GM12891 (cell line): ENCODE measurements at regions not wholly inside any gene's neighbourhood (a gene's known extent, or its start where the extent isn't known, plus 50 kb on each side); places are given as distances from the start of the nearest gene placed in this dataset.

Experiments
- DNase-seq: peaks from one replicate; pipeline ENCODE4 v3.0.0; 2011; ENCODE audit warnings: low spot score; ENCODE audit not compliant: insufficient read length
- FAIRE-seq: peaks from 2 replicates; lab custom pipeline; 2011; peaks lifted over from hg19 to GRCh38; lab: Jason Lieb, UNC
- PAX5 ChIP-seq: IDR thresholded peaks from 2 replicates; pipeline ENCODE4 v1.6.1; 2011; ENCODE audit warnings: low read length, moderate library complexity, mild to moderate bottlenecking; ENCODE audit not compliant: insufficient read depth, severe bottlenecking
- POLR2A ChIP-seq: IDR thresholded peaks from 2 replicates; pipeline ENCODE4 v1.6.1; 2011; ENCODE audit warnings: low read depth, low read length, control low read depth
- POLR2AphosphoS5 ChIP-seq: IDR thresholded peaks from 2 replicates; pipeline ENCODE4 v1.6.1; 2011; ENCODE audit warnings: low read depth, low read length, control low read depth
- POU2F2 ChIP-seq: IDR thresholded peaks from 2 replicates; pipeline ENCODE4 v1.6.1; 2011; ENCODE audit warnings: low read depth, mild to moderate bottlenecking, control low read depth, low read length, moderate library complexity
- SPI1 ChIP-seq: IDR thresholded peaks from 2 replicates; pipeline ENCODE4 v1.6.1; 2011; ENCODE audit warnings: low read depth, low read length, control low read depth
- TAF1 ChIP-seq: IDR thresholded peaks from 2 replicates; pipeline ENCODE4 v1.6.1; 2011; ENCODE audit warnings: low read depth, low read length, control low read depth

DNA sequence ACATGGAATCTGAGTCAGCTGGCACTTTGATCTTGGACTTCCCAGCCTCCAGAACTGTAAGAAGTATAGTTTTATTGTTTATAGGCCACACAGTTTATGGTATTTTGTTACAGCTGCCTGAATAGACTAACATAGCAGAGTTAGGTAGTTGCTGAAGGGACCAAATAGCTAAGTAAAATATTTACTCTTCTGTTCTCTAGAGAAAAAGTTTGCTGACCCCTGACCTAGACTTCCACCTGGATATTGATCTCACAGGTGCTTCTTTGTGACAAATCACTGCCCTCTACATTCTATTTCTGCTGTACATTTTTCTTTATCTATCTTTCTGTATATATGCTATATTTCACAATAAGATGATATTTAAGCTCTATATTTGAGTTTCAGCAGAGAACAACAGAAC, 212.5 kb downstream of the CSNK2A3 start:
- DNase-seq (no peak), FAIRE-seq (no peak)
- TF ChIP-seq TAF1: no peak
- TF ChIP-seq PAX5: no peak
- no peak for TF ChIP-seq POLR2AphosphoS5
- TF ChIP-seq SPI1: no peak
- TF ChIP-seq POLR2A: no peak
- TF ChIP-seq POU2F2: no peak

DNA sequence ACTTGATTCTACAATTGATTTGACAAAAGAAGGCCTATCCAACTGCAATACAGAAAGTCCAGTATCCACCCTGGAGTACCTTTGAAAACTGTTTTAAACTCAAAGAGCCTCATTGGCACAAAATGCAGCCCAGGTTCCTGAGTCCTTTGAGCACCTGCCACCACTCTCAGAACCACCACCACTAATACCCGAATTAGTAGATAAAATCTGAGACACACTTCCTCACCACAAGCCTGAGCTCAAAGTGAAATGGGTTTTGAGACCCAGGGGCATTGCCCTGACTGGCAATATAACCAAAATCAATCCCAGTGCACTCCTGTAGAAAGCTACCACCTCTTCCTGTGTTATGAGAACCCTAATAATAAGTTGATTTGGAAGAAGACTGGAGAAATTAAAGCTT, 215.7 kb downstream of the CSNK2A3 start:
- DNase-seq: no peak
- no peak for FAIRE-seq
- TF ChIP-seq TAF1 (no peak), POLR2A (no peak), POU2F2 (no peak), SPI1 (no peak), POLR2AphosphoS5 (no peak), PAX5 (no peak)

- DNase-seq: no peak
- FAIRE-seq: no peak
- TF ChIP-seq POU2F2 (no peak), TAF1 (no peak), SPI1 (no peak), PAX5 (no peak), POLR2AphosphoS5 (no peak), POLR2A (no peak)
These were observed 217.1 kb downstream of the CSNK2A3 start for GRCh38 chr11:11135820-11136476.

DNA sequence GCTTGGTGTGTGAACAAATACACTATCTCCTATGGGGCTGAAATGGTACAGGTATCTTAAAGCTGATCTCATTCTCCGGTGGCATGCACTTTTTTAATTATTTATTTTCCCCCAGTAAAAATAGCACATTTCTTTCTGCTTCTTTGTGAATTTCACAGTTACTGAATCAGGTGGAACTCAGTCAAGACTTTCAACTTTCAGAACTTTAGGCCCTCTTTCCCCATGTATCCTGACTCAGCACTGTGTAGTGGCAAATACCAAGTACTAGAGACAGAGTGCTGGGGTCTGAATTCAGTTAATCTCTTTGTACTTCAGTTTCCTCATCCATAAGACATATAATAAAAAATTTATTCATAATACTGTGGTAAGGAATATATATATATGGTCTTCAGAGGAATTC, 223.9 kb downstream of the CSNK2A3 start:
- no peak for TF ChIP-seq SPI1
- no peak for TF ChIP-seq PAX5
- no peak for TF ChIP-seq POLR2A
- TF ChIP-seq POU2F2: no peak
- no peak for TF ChIP-seq TAF1
- TF ChIP-seq POLR2AphosphoS5: no peak
- no peak for FAIRE-seq
- no peak for DNase-seq

DNA sequence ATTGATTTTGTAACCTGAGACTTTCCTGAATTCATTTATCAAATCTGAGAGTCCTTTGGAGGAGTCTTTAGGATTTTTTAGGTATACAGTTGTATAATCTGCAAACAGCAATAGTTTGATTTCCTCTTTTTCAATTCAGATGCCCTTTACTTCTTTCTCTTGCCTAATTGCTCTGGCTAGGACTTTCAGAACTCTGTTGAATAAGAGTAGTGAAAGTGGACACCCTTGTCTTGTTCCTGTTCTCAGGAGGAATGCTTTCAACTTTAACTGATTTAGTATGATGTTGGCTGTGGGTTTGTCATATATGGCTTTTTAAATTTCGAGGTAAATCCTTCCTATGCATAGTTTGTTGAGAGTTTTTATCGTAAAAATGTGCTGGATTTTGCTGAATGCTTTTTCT, 227.4 kb downstream of the CSNK2A3 start:
- FAIRE-seq: no peak
- no peak for DNase-seq

GRCh38 chr11:11122749-11123148, 230.3 kb downstream of the CSNK2A3 start:
- FAIRE-seq (no peak), DNase-seq (no peak)
- no peak for TF ChIP-seq PAX5
- no peak for TF ChIP-seq POU2F2
- TF ChIP-seq POLR2AphosphoS5: no peak
- TF ChIP-seq POLR2A: no peak
- no peak for TF ChIP-seq TAF1
- no peak for TF ChIP-seq SPI1

More for the DNA sequence above, 227.4 kb downstream of the CSNK2A3 start:
- TF ChIP-seq POLR2AphosphoS5: no peak
- no peak for TF ChIP-seq PAX5

GRCh38 chr11:11119917-11120316, 233.1 kb downstream of the CSNK2A3 start:
- no peak for TF ChIP-seq SPI1
- no peak for TF ChIP-seq POLR2AphosphoS5
- TF ChIP-seq POLR2A: no peak
- no peak for TF ChIP-seq PAX5
- TF ChIP-seq POU2F2: no peak
- no peak for TF ChIP-seq TAF1
- DNase-seq (no peak), FAIRE-seq (no peak)

DNA sequence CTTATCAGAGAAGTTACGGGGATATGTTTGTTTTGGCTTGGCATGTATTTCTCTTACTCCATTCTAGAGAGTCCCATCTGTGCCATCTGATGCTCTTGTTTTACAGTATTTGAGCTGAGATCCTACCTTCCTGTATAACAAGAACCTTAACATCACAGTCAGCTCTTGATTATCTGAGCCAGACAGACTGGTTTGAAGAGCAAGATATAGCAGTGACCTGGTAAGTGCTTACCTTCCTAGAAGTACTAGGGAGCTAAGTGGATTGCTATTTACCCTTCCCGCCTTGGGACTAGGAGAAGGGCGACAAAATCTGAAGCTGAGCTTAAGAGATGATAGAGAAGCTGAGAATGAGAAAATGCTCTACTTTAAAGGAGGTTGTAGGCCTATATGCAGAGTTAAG, 235.3 kb downstream of the CSNK2A3 start:
- FAIRE-seq: no peak
- TF ChIP-seq TAF1 (no peak), POU2F2 (no peak), POLR2A (no peak)
- no peak for DNase-seq

GRCh38 chr11:11115475-11115874, 237.6 kb downstream of the CSNK2A3 start:
- DNase-seq (no peak), FAIRE-seq (no peak)
- TF ChIP-seq POLR2AphosphoS5 (no peak), SPI1 (no peak), TAF1 (no peak), PAX5 (no peak), POLR2A (no peak), POU2F2 (no peak)

DNA sequence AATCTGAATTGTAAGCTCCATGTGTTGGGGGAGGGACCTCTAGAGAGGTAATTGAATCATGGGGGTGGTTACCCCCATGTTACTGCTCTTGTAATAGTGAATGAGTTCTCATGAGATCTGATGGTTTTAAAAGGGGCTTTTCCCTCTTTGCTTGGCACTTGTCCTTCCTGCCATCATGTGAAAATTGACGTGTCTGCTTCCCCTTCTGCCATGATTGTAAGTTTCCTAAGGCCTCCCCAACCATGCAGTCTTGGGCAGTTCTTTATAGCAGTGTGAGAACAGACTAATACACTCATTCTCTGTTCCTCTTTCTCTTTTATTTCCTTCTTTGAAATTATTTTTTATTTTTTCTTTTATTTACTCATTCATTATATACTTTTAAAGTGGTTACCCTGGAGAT, 239.4 kb downstream of the CSNK2A3 start:
- no peak for FAIRE-seq
- TF ChIP-seq POLR2AphosphoS5: no peak
- TF ChIP-seq SPI1: peak; percentile 64
- TF ChIP-seq PAX5: no peak
- no peak for TF ChIP-seq TAF1
- TF ChIP-seq POU2F2: no peak
- no peak for DNase-seq
